IPS DF 19.7 (cell line): ENCODE measurements at regions not wholly inside any gene's neighbourhood (a gene's known extent, or its start where the extent isn't known, plus 50 kb on each side); places are given as distances from the start of the nearest gene placed in this dataset.
"Not testable (repeated sequence)": the region's sequence is repeated elsewhere in the genome, so short reads cannot be mapped to it uniquely, and the experiment has no call there.

Experiments used
- DNase-seq: peaks from one replicate; pipeline ENCODE4 v3.0.0-alpha.2; 2013; ENCODE audit warnings: low read depth, low spot score

DNA sequence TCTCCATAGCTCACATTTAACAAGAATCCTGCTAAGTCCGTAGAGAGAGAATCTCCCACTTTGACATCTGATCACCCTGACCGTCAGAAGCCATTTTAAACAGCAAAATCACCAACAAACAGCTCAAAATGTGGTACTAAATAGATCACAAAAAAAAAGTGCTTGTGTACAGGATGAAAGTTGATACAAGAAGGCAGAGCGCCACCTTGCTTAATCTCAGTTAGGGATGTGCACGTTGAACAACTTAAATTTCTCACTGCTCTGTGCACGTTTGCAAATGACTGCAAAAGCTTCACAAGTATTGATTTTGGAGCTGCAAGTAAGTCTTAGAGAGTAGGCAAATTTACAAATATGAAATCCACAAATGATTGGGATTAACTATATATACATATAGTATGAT lies 63.1 kb upstream of the NREP start:
- DNase-seq, result no peak

DNA sequence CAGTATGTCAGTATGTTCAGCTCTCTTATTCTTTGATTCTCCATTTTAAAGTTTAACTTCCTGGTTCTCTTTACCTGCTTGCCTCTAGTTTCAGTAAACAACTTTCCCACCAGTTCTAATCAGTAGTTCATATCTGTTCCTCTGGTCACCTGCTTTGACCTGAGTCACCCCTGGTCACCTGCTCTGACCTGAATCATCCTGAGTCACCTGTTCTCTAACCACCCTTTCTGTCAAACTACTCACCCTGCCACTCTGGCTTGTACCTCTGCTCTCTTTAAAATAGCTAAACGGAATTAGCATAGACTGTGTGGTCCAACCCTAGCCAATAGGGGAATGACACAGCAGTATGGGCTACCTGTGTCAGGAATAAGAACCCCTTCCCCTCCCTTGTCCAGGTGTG lies 62.0 kb upstream of the NREP start:
- DNase-seq, result not testable (repeated sequence)

DNA sequence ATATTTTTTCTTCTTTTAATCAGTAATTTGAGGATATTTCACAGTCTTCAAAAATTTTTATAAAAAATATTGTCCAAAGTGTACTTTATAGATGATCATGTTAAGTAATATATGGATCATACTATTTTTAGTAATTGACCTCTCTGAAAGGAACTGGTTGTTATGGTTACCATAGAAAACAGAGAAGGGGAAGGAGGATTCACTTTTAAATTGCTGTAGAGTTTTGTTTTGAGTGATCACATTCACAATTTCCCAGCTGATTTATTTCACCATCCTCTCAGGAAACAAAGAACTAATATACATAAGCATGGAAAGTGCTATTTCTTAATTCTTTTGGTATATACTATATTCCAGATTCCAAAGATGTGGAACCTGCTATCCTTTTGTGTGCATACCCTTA lies 56.5 kb upstream of the NREP start:
- no peak for DNase-seq

DNA sequence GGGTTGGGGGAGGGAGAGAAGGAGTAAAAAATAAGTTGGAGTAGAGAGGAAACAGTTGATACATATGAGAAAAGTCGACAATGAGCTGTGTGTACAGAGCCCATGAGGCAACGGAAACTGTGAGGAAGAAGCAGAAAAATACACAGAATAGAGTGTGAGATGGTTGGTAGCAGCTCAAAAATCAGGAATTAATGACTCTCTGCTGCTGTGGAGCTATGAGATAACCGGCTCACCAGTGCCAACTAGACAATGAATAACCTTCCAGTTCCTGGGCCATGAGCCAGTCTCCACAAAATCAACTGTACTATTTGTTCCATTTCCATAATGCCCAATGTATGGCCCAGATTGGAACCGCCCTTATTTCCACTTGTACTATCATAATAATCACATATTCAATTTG lies 53.1 kb upstream of the NREP start:
- no peak for DNase-seq
